DND-41 (cell line): ENCODE measurements at regions not wholly inside any gene's neighbourhood (a gene's known extent, or its start where the extent isn't known, plus 50 kb on each side); places are given as distances from the start of the nearest gene placed in this dataset.

ENCODE experiments used
- ATAC-seq: fragments of 200-7000 bp; cut with Tn5 transposase; 3 replicates; pipeline ENCODE4 v1.9.1; 2021; ENCODE audit warnings: low read depth; ENCODE audit not compliant: insufficient read depth
- DNase-seq: peaks from one replicate; pipeline ENCODE4 v3.0.0-alpha.2; 2020
- H2AFZ ChIP-seq: 2 replicates; pipeline ENCODE4 v1.6.0; 2012; ENCODE audit warnings: low read depth, low read length
- H3K27ac ChIP-seq: 2 replicates; pipeline ENCODE4 v1.5.1; 2012; ENCODE audit warnings: low read length, inconsistent platforms
- H3K27me3 ChIP-seq: fragments of 200-600 bp; sonication (generic); 2 replicates; pipeline ENCODE4 v1.6.0; 2012; ENCODE audit warnings: low read length, mild to moderate bottlenecking, inconsistent platforms; ENCODE audit not compliant: insufficient read depth, poor library complexity
- H3K36me3 ChIP-seq: 2 replicates; pipeline ENCODE4 v1.5.1; 2012; ENCODE audit warnings: low read length, inconsistent platforms; ENCODE audit not compliant: insufficient read depth
- H3K4me1 ChIP-seq: 2 replicates; pipeline ENCODE4 v1.5.1; 2012; ENCODE audit warnings: mild to moderate bottlenecking, low read length; ENCODE audit not compliant: insufficient read depth
- H3K4me2 ChIP-seq: 2 replicates; pipeline ENCODE4 v1.6.0; 2012; ENCODE audit warnings: mild to moderate bottlenecking, moderate library complexity, low read length, inconsistent platforms; ENCODE audit not compliant: insufficient read depth
- H3K4me3 ChIP-seq, 2 experiments: fragments of 200-600 bp in 1 of 2; shearing (Covaris generic) in 1 of 2; 2 replicates each; pipeline ENCODE4 v1.5.1; 2012 to 2016; ENCODE audit warnings: inconsistent platforms in 2 of 2, low read length in 2 of 2, mild to moderate bottlenecking in 2 of 2, low read depth in 1 of 2, moderate library complexity in 1 of 2
- H3K79me2 ChIP-seq: 2 replicates; pipeline ENCODE4 v1.6.0; 2012; ENCODE audit warnings: low read length, inconsistent platforms; ENCODE audit not compliant: insufficient read depth
- H3K9ac ChIP-seq: 2 replicates; pipeline ENCODE4 v1.6.0; 2012; ENCODE audit warnings: low read depth, mild to moderate bottlenecking, inconsistent platforms, low read length, moderate library complexity
- H3K9me3 ChIP-seq: 2 replicates; pipeline ENCODE4 v1.5.1; 2012; ENCODE audit warnings: low read length, moderate library complexity, mild to moderate bottlenecking, inconsistent platforms; ENCODE audit not compliant: insufficient read depth, severe bottlenecking
- H4K20me1 ChIP-seq: 2 replicates; pipeline ENCODE4 v1.6.0; 2012; ENCODE audit warnings: low read length; ENCODE audit not compliant: insufficient read depth
- EZH2 ChIP-seq: IDR thresholded peaks from 3 replicates; pipeline ENCODE4 v1.6.1; 2012; ENCODE audit warnings: borderline replicate concordance, low read depth, mild to moderate bottlenecking, moderate library complexity, low read length, inconsistent platforms; ENCODE audit not compliant: severe bottlenecking
- TF ChIP-seq, protein P1 (sequence below): IDR thresholded peaks from 2 replicates; pipeline ENCODE4 v1.5.1; 2012; ENCODE audit warnings: borderline replicate concordance, low read length, moderate library complexity, mild to moderate bottlenecking; ENCODE audit not compliant: poor library complexity, severe bottlenecking; ENCODE audit errors: extremely low read depth

DNA sequence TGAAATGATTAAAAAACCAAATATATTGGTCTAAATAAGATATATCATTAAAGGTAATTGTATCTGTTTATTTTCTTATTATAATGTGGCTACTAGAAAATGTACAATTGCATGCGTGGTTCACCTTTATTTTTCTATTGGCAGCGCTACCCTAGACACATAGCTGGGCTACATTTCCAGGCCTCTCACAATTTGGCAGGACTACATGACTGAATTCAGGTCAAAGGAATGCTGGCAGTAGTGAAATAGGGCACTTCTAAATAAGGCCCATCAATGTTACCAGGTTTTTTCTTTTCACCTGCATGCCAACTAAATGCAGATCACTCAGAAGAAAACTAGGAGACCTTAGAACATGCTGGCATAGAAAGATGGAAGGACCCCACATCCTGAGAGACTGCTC, 1072.9 kb upstream of the SLIT2 start:
- Histone ChIP-seq H3K4me2 (no peak overlapping the region), H4K20me1 (no peaks in the 10 kb centered on the region), H3K4me3 (no peak overlapping the region), H3K36me3 (no peaks in the 10 kb centered on the region), H3K9ac (no peak overlapping the region), H3K9me3 (no peaks in the 10 kb centered on the region), H2AFZ (no peak overlapping the region), H3K79me2 (no peaks in the 10 kb centered on the region), H3K4me1 (no peaks in the 10 kb centered on the region), H3K27me3 (no peaks in the 10 kb centered on the region), H3K27ac (no peak overlapping the region)
- ATAC-seq: no peak
- TF ChIP-seq, protein P1, sequence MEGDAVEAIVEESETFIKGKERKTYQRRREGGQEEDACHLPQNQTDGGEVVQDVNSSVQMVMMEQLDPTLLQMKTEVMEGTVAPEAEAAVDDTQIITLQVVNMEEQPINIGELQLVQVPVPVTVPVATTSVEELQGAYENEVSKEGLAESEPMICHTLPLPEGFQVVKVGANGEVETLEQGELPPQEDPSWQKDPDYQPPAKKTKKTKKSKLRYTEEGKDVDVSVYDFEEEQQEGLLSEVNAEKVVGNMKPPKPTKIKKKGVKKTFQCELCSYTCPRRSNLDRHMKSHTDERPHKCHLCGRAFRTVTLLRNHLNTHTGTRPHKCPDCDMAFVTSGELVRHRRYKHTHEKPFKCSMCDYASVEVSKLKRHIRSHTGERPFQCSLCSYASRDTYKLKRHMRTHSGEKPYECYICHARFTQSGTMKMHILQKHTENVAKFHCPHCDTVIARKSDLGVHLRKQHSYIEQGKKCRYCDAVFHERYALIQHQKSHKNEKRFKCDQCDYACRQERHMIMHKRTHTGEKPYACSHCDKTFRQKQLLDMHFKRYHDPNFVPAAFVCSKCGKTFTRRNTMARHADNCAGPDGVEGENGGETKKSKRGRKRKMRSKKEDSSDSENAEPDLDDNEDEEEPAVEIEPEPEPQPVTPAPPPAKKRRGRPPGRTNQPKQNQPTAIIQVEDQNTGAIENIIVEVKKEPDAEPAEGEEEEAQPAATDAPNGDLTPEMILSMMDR: no peak
- no peak for TF ChIP-seq EZH2
- no peak for DNase-seq

DNA sequence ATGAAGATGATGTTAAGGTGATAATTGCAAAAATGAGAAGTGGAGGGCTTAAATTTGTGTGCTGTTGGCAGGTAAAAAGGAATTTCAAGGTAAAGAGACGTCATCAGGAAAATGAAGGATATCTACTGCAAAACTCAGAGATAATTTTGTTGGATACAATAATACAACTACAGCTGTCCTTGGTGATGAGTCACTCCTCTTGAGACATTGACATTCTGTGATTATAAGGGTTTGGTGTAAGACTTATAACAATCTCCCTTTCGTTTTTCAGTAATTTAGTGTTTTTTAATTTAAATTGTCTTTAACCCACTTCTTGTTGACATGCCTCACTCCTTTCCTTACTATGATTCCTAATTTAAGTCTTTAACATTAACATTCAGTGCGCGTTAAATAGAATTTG, 1074.1 kb upstream of the SLIT2 start:
- Histone ChIP-seq H3K79me2 (no peaks in the 10 kb centered on the region), H3K27ac (no peak overlapping the region), H4K20me1 (no peaks in the 10 kb centered on the region), H3K27me3 (no peaks in the 10 kb centered on the region), H3K9me3 (no peaks in the 10 kb centered on the region), H3K4me2 (no peak overlapping the region), H3K4me3 (no peak overlapping the region), H2AFZ (no peak overlapping the region), H3K9ac (no peak overlapping the region), H3K36me3 (no peaks in the 10 kb centered on the region), H3K4me1 (no peaks in the 10 kb centered on the region)
- TF ChIP-seq, protein P1: no peak
- TF ChIP-seq EZH2: no peak
- ATAC-seq (no peak), DNase-seq (no peak)

DNA sequence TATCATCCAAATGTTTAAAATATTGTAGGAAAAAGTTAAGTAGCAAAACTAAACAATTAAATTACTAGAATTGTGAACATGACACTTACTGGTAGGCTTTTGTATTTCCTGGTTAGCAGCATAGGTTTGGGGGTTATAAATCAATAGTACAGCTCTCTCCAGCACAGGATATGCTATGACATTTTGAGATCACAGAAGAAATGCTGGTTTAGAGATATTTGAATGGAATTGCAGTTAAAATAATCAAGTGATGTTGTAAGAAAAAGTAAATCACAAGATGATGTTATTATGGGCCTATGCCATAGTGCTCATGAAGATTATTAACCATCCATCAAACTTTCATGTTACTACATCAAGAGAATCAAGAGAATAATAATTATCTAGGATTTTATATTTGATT, 1079.9 kb upstream of the SLIT2 start:
- ATAC-seq (no peak), DNase-seq (no peak)
- TF ChIP-seq, protein P1: no peak
- no peak for TF ChIP-seq EZH2
- H3K4me1 ChIP-seq: no peaks in the 10 kb centered on the region
- no peaks in the 10 kb centered on the region for H3K36me3 ChIP-seq
- H3K4me2 ChIP-seq: no peak overlapping the region
- H3K79me2 ChIP-seq: no peaks in the 10 kb centered on the region
- H4K20me1 ChIP-seq: no peaks in the 10 kb centered on the region
- H3K4me3 ChIP-seq: no peak overlapping the region
- no peaks in the 10 kb centered on the region for H3K27me3 ChIP-seq
- no peaks in the 10 kb centered on the region for H3K9me3 ChIP-seq
- no peak overlapping the region for H2AFZ ChIP-seq
- no peak overlapping the region for H3K9ac ChIP-seq
- H3K27ac ChIP-seq: no peak overlapping the region

DNA sequence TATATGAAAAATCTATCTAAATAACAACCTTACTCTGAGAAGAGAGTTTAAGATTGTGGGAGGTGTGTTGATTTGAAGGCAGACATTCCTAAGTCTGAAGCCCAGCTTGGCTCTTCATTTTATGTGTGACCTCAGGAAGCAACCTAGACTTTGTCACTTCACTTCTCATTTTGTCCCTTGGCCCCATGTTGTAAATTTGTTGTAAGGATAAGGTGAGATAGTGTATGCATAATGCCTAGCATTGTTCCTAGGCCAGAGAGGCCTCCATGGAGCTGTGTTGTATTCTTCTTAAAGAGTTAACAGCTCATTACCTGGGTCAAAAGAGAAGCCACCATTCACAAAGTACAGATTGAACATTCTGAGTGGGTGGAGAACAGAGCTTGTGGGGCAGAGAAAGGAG, 1084.4 kb upstream of the SLIT2 start:
- no peaks in the 10 kb centered on the region for H3K79me2 ChIP-seq
- H3K4me1 ChIP-seq: no peaks in the 10 kb centered on the region
- no peak overlapping the region for H3K4me3 ChIP-seq
- H3K4me2 ChIP-seq: no peak overlapping the region
- H2AFZ ChIP-seq: no peak overlapping the region
- H3K27me3 ChIP-seq: no peaks in the 10 kb centered on the region
- H3K27ac ChIP-seq: no peak overlapping the region
- no peak overlapping the region for H3K9ac ChIP-seq
- no peaks in the 10 kb centered on the region for H4K20me1 ChIP-seq
- H3K36me3 ChIP-seq: no peaks in the 10 kb centered on the region
- TF ChIP-seq EZH2: no peak
- TF ChIP-seq, protein P1: no peak
- DNase-seq (no peak), ATAC-seq (no peak)
- no peaks in the 10 kb centered on the region for H3K9me3 ChIP-seq
